A549 (cell line): ENCODE measurements at regions not wholly inside any gene's neighbourhood (a gene's known extent, or its start where the extent isn't known, plus 50 kb on each side); places are given as distances from the start of the nearest gene placed in this dataset.

ENCODE experiments used
- CTCF ChIP-seq: fragments of >200 bp; sonication (Bioruptor Twin); formaldehyde crosslinking; IDR thresholded peaks from 3 replicates; pipeline ENCODE4 v1.5.1; 2016
- EHMT2 ChIP-seq: fragments of 200-600 bp; sonication (generic); IDR thresholded peaks from 2 replicates; pipeline ENCODE4 v1.6.1; 2016; ENCODE audit warnings: antibody characterized with exemption, low read depth, mild to moderate bottlenecking, moderate library complexity
- EP300 ChIP-seq, 2 experiments: fragments of >200 bp; sonication (Bioruptor Twin); formaldehyde crosslinking; IDR thresholded peaks; 2 replicates in 1 of 2; 3 replicates in 1 of 2; pipeline ENCODE4 v1.6.1; 2016 to 2017
- HMGXB4 ChIP-seq: fragments of 250-450 bp; sonication (Bioruptor Pico); IDR thresholded peaks from 2 replicates; pipeline ENCODE4 v1.5.0; 2021; ENCODE audit warnings: mild to moderate bottlenecking, moderate library complexity, borderline replicate concordance
- KDM5A ChIP-seq: fragments of 200-600 bp; sonication (generic); IDR thresholded peaks from 2 replicates; pipeline ENCODE4 v1.6.1; 2016; ENCODE audit warnings: antibody characterized with exemption, mild to moderate bottlenecking
- POLR2A ChIP-seq: IDR thresholded peaks from 2 replicates; pipeline ENCODE4 v1.6.1; 2012; ENCODE audit warnings: mild to moderate bottlenecking, low read length
- REST ChIP-seq: fragments of 200-600 bp; sonication (generic); IDR thresholded peaks from 2 replicates; pipeline ENCODE4 v1.6.1; 2016; ENCODE audit warnings: antibody characterized with exemption, mild to moderate bottlenecking, moderate library complexity
- ZSCAN20 ChIP-seq: fragments of 250-450 bp; sonication (Bioruptor Pico); IDR thresholded peaks from 2 replicates; pipeline ENCODE4 v1.8.0; 2022; ENCODE audit warnings: mild to moderate bottlenecking, moderate library complexity

- TF ChIP-seq HMGXB4 (CRISPR knock-in tag) (no peak), KDM5A (no peak), CTCF (no peak), POLR2A (no peak), ZSCAN20 (CRISPR knock-in tag) (no peak), EHMT2 (no peak), REST (no peak), EP300 (IDR thresholded peaks at IDR 0.05) (no peak)
Observed at GRCh38 chr1:102655034-102655433, 453.3 kb downstream of the COL11A1 start.
